TTC549 (cell line): ENCODE measurements at regions not wholly inside any gene's neighbourhood (a gene's known extent, or its start where the extent isn't known, plus 50 kb on each side); places are given as distances from the start of the nearest gene placed in this dataset.
"Not testable (repeated sequence)": the region's sequence is repeated elsewhere in the genome, so short reads cannot be mapped to it uniquely, and the experiment has no call there.

Experiments
- FAIRE-seq: peaks from 2 replicates; lab custom pipeline; 2012; peaks lifted over from hg19 to GRCh38; lab: Jason Lieb, UNC

GRCh38 chr2:155020246-155020645 lies 321.8 kb downstream of the KCNJ3 start:
- FAIRE-seq, result no peak

- FAIRE-seq, result no peak
Observed at GRCh38 chr2:155010925-155011324, 312.4 kb downstream of the KCNJ3 start.

- FAIRE-seq, result no peak
Observed at GRCh38 chr2:154995361-154995760, 296.9 kb downstream of the KCNJ3 start.

- FAIRE-seq, result no peak
Observed at GRCh38 chr2:154992826-154993225, 294.3 kb downstream of the KCNJ3 start.

- no peak for FAIRE-seq
Observed at GRCh38 chr2:154978710-154979109, 280.2 kb downstream of the KCNJ3 start.

GRCh38 chr2:154978244-154978643 lies 279.7 kb downstream of the KCNJ3 start:
- FAIRE-seq, result no peak

GRCh38 chr2:154974041-154974440 lies 275.5 kb downstream of the KCNJ3 start:
- FAIRE-seq, result no peak

- FAIRE-seq, result no peak
Observed at GRCh38 chr2:154963511-154963910, 265.0 kb downstream of the KCNJ3 start.

GRCh38 chr2:154961676-154962075 lies 263.2 kb downstream of the KCNJ3 start:
- FAIRE-seq, result no peak

- no peak for FAIRE-seq
Observed at GRCh38 chr2:154960802-154961583, 262.5 kb downstream of the KCNJ3 start.

- no peak for FAIRE-seq
Observed at GRCh38 chr2:154952346-154952980, 254.0 kb downstream of the KCNJ3 start.

GRCh38 chr2:154947416-154947815 lies 248.9 kb downstream of the KCNJ3 start:
- FAIRE-seq, result not testable (repeated sequence)

- no peak for FAIRE-seq
Observed at GRCh38 chr2:154945984-154946383, 247.5 kb downstream of the KCNJ3 start.

GRCh38 chr2:154941379-154941778 lies 242.9 kb downstream of the KCNJ3 start:
- FAIRE-seq, result no peak

- no peak for FAIRE-seq
Observed at GRCh38 chr2:154934213-154934612, 235.7 kb downstream of the KCNJ3 start.

GRCh38 chr2:154924531-154924930 lies 226.0 kb downstream of the KCNJ3 start:
- no peak for FAIRE-seq

GRCh38 chr2:154914561-154914960 lies 216.1 kb downstream of the KCNJ3 start:
- FAIRE-seq, result no peak

GRCh38 chr2:154912215-154912614 lies 213.7 kb downstream of the KCNJ3 start:
- no peak for FAIRE-seq

- no peak for FAIRE-seq
Observed at GRCh38 chr2:154911729-154912128, 213.2 kb downstream of the KCNJ3 start.

- FAIRE-seq, result no peak
Observed at GRCh38 chr2:154910701-154911100, 212.2 kb downstream of the KCNJ3 start.

- FAIRE-seq, result no peak
Observed at GRCh38 chr2:154908327-154908726, 209.8 kb downstream of the KCNJ3 start.
